ENCODE measurements at regions not wholly inside any gene's neighbourhood (a gene's known extent, or its start where the extent isn't known, plus 50 kb on each side); places are given as distances from the start of the nearest gene placed in this dataset.

GRCh38 chr10:84933402-84933801 is 605.0 kb downstream of the CCSER2 start:
- no peak for DNase-seq (ENCODE audit: low read depth)
- no peak overlapping the region for H3K4me3 ChIP-seq (replicated peaks; ENCODE audit: low read depth, low read length)
- TF ChIP-seq CTCF (IDR thresholded peaks at IDR 0.05; ENCODE audit: low read length, missing control alignments) = no peak

DNA sequence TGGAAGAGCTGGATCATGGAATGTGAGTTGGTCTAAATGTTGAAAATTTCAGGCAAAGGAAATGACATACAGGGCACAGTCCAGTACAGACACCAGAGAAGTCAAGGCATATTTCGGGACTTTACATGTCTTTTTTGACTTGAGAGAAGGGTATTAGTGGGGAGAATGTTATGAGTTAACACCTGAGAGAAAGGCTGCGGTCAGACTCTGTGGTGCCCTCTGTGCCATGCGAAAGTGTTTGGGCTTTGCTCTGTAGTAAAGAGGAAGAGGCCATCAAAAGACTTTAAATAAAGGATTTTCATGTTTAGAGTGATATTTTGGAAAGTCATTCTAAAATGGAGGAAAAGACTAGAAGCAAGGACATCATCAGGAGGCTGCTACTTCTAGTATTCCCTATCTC is 607.4 kb downstream of the CCSER2 start:
- no peak for TF ChIP-seq CTCF (IDR thresholded peaks at IDR 0.05; ENCODE audit: low read length, missing control alignments)
- no peak for DNase-seq (ENCODE audit: low read depth)
- no peak overlapping the region for H3K4me3 ChIP-seq (replicated peaks; ENCODE audit: low read depth, low read length)

DNA sequence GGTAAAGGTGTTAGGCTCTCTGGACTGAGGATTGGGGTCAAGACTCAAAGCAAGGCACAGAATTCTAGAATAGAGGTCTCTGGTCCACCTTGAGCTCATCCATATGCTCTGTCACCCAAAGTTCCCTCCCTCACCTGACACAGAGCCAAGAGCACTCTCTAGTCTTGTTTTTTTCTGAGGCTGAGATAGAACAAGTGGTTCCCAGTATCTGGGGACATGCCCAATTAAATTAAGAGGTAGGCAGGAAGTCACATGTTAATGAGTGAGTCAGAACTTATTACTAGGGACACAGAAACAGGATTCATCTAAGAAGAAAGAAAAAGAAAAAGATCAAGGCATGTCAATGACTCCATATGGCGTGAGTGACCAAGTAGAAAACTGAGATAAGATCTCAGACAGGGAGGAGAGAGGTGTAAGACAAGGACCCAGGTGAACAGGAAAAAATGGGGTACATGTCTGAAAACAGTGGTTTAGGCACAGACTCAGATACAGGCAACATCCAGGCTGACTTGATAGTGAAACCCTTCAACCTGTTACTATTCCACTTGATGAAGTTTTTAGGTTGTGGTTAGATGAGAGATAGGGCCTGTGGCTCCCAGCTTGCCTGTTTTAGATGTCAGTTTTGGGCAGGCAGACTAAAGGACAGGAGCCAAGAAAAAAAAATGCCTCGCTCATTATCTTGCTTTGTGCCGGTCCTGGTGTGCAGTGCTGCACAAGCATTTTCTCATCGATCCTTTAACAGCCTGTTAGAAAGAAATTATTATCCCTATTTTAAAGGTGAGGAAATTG is 609.9 kb downstream of the CCSER2 start:
- DNase-seq (ENCODE audit: low read depth) = no peak
- TF ChIP-seq CTCF (IDR thresholded peaks at IDR 0.05; ENCODE audit: low read length, missing control alignments) = no peak
- H3K4me3 ChIP-seq (replicated peaks; ENCODE audit: low read depth, low read length) = no peak overlapping the region

- no peak for DNase-seq (ENCODE audit: low read depth)
- TF ChIP-seq CTCF (IDR thresholded peaks at IDR 0.05; ENCODE audit: low read length, missing control alignments) = no peak
- no peak overlapping the region for H3K4me3 ChIP-seq (replicated peaks; ENCODE audit: low read depth, low read length)
Measured at GRCh38 chr10:84943541-84943940, 615.2 kb downstream of the CCSER2 start.

- TF ChIP-seq CTCF (IDR thresholded peaks at IDR 0.05; ENCODE audit: low read length, missing control alignments) = no peak
- DNase-seq (ENCODE audit: low read depth) = no peak
- H3K4me3 ChIP-seq (replicated peaks; ENCODE audit: low read depth, low read length) = no peak overlapping the region
Measured at GRCh38 chr10:84944187-84944586, 615.8 kb downstream of the CCSER2 start.

- H3K4me3 ChIP-seq (replicated peaks; ENCODE audit: low read depth, low read length) = no peak overlapping the region
Measured at GRCh38 chr10:84945791-84946190, 617.4 kb downstream of the CCSER2 start.

More at GRCh38 chr10:84945791-84946190, 617.4 kb downstream of the CCSER2 start:
- no peak for TF ChIP-seq CTCF (IDR thresholded peaks at IDR 0.05; ENCODE audit: low read length, missing control alignments)
- no peak for DNase-seq (ENCODE audit: low read depth)

Data from fibroblast of pulmonary artery (primary cell).